HG03139 (cell line): ENCODE measurements at regions not wholly inside any gene's neighbourhood (a gene's known extent, or its start where the extent isn't known, plus 50 kb on each side); places are given as distances from the start of the nearest gene placed in this dataset.
"Not testable (repeated sequence)": the region's sequence is repeated elsewhere in the genome, so short reads cannot be mapped to it uniquely, and the experiment has no call there.

Experiments used
- ATAC-seq: cut with Tn5 transposase; IDR thresholded peaks from one replicate; pipeline ENCODE4 v1.9.1; 2021; ENCODE audit not compliant: unreplicated experiment

- no peak for ATAC-seq
Measured at GRCh38 chr4:110424144-110424543, 51.8 kb upstream of the ENPEP start.

GRCh38 chr4:110418641-110419040 lies 57.3 kb upstream of the ENPEP start:
- ATAC-seq, result no peak

DNA sequence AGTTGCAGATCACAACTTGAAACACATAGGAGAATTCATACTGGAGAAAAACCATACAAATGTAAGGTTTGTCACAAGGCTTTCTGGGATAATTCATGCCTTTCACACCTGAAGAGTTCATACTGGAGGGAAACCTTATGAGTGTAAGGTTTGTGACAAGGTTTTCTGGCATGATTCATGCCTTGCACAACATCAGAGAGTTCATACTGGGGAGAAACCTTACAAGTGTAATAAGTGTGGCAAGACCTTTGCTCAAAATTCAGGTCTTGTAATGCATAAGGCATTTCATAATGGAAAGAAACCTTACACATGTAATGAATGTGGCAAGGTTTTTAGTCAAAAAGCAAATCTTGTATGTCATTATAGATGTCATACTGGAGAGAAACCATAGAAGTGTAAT lies 58.8 kb upstream of the ENPEP start:
- no peak for ATAC-seq

- ATAC-seq, result no peak
Measured at GRCh38 chr4:110415478-110415877, 60.5 kb upstream of the ENPEP start.

DNA sequence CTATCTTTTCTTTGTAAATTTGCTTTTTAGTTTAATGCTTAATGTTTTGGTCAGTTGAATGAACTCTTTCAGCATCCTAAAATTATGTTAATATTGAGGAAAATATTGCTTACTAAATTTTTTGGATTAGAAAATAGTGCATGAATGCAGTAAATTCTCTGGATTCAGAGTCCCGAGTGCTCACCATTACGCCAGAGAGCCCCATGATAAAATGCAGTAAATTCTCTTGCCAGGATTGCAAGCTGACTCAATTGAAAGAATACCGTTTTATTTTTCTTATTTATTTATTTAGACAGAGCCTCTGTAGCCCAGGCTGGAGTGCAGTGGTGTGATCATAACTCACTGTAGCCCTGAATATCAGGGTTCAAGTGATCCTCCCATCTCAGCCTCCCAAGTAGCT lies 60.9 kb upstream of the ENPEP start:
- ATAC-seq, result no peak

GRCh38 chr4:110414561-110414920 lies 61.4 kb upstream of the ENPEP start:
- no peak for ATAC-seq

DNA sequence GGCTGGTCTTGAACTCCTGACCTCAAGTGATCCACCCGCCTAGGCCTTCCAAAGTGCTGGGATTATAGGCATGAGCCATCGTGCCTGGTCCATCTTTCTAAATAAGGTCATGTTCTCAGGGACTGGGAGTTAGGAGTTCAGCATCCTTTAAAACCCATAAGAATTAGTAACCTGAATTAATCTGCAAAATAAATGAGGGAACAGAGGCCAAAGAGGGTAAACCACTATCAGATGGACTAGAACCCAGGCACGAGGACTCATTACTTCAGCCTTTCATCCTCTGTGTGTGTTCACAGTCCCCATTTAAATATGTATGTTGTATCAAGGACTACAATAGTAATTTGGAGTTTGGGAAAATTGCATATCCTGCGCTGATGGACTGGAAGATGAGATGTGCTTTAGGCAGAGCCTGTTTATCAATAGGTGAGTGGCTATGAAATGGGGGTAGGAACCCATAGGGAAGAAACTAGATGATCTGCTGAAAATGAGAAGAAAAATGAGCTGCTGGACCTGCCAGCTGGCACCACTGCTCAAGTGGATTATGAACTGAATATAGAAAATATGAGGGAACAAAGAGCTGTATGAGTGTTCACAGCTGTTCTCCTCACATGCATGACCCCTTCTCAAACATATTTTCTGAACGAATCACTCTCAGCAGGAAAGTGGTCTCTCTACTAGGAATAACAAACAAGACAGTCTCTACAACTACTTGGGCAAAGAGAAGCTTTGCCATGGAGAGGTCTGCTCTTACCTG lies 62.0 kb upstream of the ENPEP start:
- ATAC-seq, result not testable (repeated sequence)

- ATAC-seq, result no peak
Measured at GRCh38 chr4:110412354-110413065, 63.4 kb upstream of the ENPEP start.

DNA sequence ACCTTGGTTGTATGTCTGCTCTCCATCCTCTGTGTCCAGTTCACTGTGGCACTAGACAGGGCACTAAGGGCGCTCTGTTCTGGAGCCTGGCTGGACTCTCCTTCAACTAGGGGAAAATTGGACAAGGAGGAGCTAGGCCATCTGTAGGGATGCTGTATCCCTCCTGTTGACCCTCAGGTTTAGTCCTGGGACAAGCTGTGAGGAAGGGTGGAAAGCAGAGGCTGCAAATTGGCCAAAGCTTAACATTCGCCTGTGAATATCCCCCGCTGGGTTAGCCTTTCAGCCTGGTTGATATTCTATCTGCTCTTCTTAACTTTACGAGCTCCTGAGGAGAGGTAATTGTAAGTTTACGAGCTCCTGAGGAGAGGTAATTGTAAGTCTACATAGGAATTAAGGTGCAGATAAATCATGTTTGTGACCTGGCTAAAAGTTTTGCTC lies 64.4 kb upstream of the ENPEP start:
- ATAC-seq, result no peak

GRCh38 chr4:110410853-110411573 lies 64.9 kb upstream of the ENPEP start:
- ATAC-seq, result not testable (repeated sequence)

- no peak for ATAC-seq
Measured at GRCh38 chr4:110400086-110400485, 75.9 kb upstream of the ENPEP start.

DNA sequence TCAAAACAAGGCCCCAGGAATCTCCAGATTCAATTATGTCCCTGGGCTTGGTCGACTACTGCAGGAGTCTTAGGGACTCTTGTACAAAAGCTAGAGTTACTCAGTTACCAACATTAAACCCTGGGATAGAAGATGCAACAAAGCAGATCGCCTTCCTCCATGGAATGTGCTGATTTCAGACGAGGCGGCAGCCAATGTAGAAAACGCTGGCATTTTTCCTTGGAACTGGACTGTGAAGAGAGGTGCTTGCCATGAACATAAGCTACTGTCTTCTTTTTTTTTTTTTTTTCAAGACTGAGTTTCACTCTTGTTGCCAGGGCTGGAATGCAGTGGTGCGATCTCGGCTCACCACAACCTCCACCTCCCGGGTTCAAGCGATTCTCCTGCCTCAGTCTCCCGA lies 76.9 kb upstream of the ENPEP start:
- ATAC-seq, result not testable (repeated sequence)

- ATAC-seq, result no peak
Measured at GRCh38 chr4:110396963-110397362, 79.0 kb upstream of the ENPEP start.

DNA sequence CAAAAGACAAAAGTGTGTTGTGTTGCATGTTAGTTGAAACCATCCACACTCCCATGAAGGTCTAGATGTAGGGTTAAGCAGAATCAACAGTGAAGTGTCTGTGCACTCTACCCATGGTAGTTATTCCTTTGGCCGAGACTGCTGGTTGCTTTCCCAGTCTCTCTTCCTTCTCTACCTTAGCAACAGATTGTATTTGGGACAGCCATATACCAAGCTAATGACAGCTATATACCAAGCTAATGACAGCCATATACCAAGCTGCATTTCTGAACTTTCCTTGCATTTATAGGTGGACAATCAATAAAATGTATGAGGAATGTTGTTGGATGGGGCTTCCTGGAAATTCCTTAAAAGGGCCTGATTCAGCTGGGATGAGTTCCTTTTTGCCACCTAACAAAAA lies 80.5 kb upstream of the ENPEP start:
- no peak for ATAC-seq

- no peak for ATAC-seq
Measured at GRCh38 chr4:110394871-110395270, 81.1 kb upstream of the ENPEP start.

DNA sequence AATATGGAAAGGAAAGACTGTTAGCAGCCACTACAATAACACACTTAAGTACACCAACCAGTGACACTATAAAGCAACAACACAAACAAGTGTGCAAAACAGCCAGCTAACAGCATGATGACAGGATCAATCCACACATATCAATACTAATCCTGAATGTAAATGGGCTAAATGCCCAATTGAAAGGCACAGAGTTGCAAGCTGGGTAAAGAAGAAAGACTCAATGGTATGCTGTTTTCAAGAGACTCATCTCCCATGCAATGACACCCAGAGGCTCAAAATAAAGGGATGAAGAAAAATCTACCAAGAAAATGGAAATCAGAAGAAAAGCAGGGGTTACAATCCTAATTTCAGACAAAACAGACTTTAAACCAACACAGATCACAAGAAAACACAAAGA lies 94.2 kb upstream of the ENPEP start:
- no peak for ATAC-seq

DNA sequence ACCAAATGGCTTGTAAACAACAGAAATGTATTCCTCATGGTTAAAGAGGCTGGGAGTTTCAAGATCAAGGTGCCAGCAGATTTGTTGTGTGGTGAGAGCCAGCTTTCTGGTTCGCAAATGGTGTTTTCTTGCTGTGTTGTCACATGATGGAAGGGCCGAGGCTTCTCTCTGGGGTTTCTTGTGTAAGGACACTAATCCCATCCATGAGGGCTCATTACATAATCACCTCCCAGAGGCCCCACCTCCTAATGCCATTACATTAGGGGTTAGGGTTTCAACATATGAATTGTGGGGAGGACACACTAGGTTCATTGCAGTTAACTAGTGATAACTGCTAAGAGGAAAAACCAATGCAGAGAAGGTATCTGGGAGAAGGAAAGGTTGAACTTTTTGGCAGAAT lies 103.5 kb upstream of the ENPEP start:
- ATAC-seq, result no peak

DNA sequence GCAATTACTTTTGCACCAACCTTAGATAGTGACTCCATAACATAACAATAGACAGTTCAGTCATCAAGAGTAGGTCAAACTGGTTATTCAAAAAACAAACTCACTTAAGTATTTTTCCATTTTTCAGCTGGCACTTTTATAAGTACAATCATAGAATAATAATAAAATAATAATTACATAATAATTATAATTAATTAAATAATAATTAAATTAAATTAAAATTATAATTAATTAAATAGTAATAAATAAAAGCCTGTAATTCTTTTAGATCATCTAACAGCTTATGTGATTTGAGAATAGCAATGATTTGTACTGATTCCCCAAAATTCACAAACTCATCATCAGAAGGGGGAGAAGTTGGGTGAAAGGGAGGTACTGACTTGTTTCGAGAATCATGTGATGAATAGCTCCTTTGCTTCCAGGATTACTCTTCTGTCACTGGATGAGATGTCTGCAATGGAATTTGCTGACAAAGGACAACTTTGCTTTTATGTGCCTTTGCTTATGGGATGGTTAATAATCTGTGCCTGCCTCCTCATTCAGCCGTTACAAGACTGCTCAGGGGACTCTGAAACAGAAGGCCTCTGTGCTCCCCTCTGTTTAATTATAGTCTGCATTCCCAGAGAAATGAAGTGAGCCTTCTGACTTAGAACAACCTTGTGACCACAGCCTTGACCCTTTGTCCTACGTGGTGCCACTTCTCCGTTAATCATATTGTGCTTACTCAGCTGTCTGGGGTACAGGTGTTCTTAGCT lies 104.8 kb upstream of the ENPEP start:
- no peak for ATAC-seq

GRCh38 chr4:110368409-110368808 lies 107.5 kb upstream of the ENPEP start:
- no peak for ATAC-seq

GRCh38 chr4:110367156-110367555 lies 108.8 kb upstream of the ENPEP start:
- ATAC-seq, result no peak

- no peak for ATAC-seq
Measured at GRCh38 chr4:110365761-110366160, 110.2 kb upstream of the ENPEP start.
